GM12865 (cell line): ENCODE measurements at regions not wholly inside any gene's neighbourhood (a gene's known extent, or its start where the extent isn't known, plus 50 kb on each side); places are given as distances from the start of the nearest gene placed in this dataset.

Experiments
- DNase-seq: peaks from one replicate; pipeline ENCODE4 v3.0.0; 2010; ENCODE audit warnings: low read depth
- H3K4me3 ChIP-seq: 2 replicates; pipeline ENCODE4 v1.5.1; 2011; ENCODE audit warnings: mild to moderate bottlenecking, low read depth, low read length, control low read depth
- CTCF ChIP-seq: IDR thresholded peaks from 2 replicates; pipeline ENCODE4 v1.5.1; 2011; ENCODE audit warnings: low read length, control low read depth, low read depth, inconsistent platforms; ENCODE audit not compliant: insufficient read depth; ENCODE audit errors: missing control alignments

- no peak overlapping the region for H3K4me3 ChIP-seq
- no peak for TF ChIP-seq CTCF
- peak; percentile 29 for DNase-seq
Measured at GRCh38 chr9:81833563-81834345, 94.5 kb upstream of the SPATA31D4 start.

GRCh38 chr9:81841333-81841732 is 86.9 kb upstream of the SPATA31D4 start:
- no peak for DNase-seq
- TF ChIP-seq CTCF = no peak
- no peak overlapping the region for H3K4me3 ChIP-seq

- no peak overlapping the region for H3K4me3 ChIP-seq
- TF ChIP-seq CTCF = no peak
- no peak for DNase-seq
Measured at GRCh38 chr9:81844131-81844567, 84.1 kb upstream of the SPATA31D4 start.

- TF ChIP-seq CTCF = no peak
- no peak overlapping the region for H3K4me3 ChIP-seq
- no peak for DNase-seq
Measured at GRCh38 chr9:81847181-81847915, 80.9 kb upstream of the SPATA31D4 start.

- TF ChIP-seq CTCF = no peak
- no peak for DNase-seq
- H3K4me3 ChIP-seq = no peak overlapping the region
Measured at GRCh38 chr9:81848472-81848871, 79.8 kb upstream of the SPATA31D4 start.

GRCh38 chr9:81849631-81850259 is 78.5 kb upstream of the SPATA31D4 start:
- DNase-seq = no peak
- no peak overlapping the region for H3K4me3 ChIP-seq
- TF ChIP-seq CTCF = no peak
